A549 (cell line): ENCODE measurements at regions not wholly inside any gene's neighbourhood (a gene's known extent, or its start where the extent isn't known, plus 50 kb on each side); places are given as distances from the start of the nearest gene placed in this dataset.

Experiments
- CEBPB ChIP-seq, 2 experiments: fragments of >200 bp in 1 of 2; sonication (Bioruptor Twin) in 1 of 2; formaldehyde crosslinking in 1 of 2; IDR thresholded peaks; 2 replicates each; pipeline ENCODE4 v1.6.1; 2012 to 2016
- CHD2 ChIP-seq: fragments of 150-350 bp; IDR thresholded peaks from 2 replicates; pipeline ENCODE4 v1.6.1; 2014; ENCODE audit warnings: low read length; ENCODE audit not compliant: partially characterized antibody
- EP300 ChIP-seq, 2 experiments: fragments of >200 bp; sonication (Bioruptor Twin); formaldehyde crosslinking; IDR thresholded peaks; 2 replicates in 1 of 2; 3 replicates in 1 of 2; pipeline ENCODE4 v1.6.1; 2016 to 2017
- GATA3 ChIP-seq: IDR thresholded peaks from 2 replicates; pipeline ENCODE4 v1.6.1; 2012; ENCODE audit warnings: borderline replicate concordance
- NR3C1 ChIP-seq: fragments of >200 bp; sonication (Bioruptor Twin); formaldehyde crosslinking; IDR thresholded peaks from 3 replicates; pipeline ENCODE4 v1.6.1; 2017
- POLR2A ChIP-seq: IDR thresholded peaks from 2 replicates; pipeline ENCODE4 v1.6.1; 2012; ENCODE audit warnings: mild to moderate bottlenecking, low read length
- RAD21 ChIP-seq, 2 experiments: fragments of >200 bp in 1 of 2; sonication (Bioruptor Twin) in 1 of 2; formaldehyde crosslinking in 1 of 2; IDR thresholded peaks in 1 of 2; conservative IDR thresholded peaks in 1 of 2; 2 replicates in 1 of 2; 3 replicates in 1 of 2; pipeline ENCODE4 v1.6.1; 2012 to 2018; ENCODE audit warnings: inconsistent platforms in 1 of 2
- TF ChIP-seq, protein P1 (sequence below): fragments of >200 bp; sonication (Bioruptor Twin); formaldehyde crosslinking; IDR thresholded peaks from 3 replicates; pipeline ENCODE4 v1.5.1; 2016
- TF ChIP-seq, protein P2 (sequence below): fragments of 450-650 bp; IDR thresholded peaks from 2 replicates; pipeline ENCODE4 v1.6.1; 2014; ENCODE audit warnings: antibody characterized with exemption
- TF ChIP-seq, protein P3 (sequence below): fragments of 150-350 bp; IDR thresholded peaks from 2 replicates; pipeline ENCODE4 v1.6.1; 2014; ENCODE audit warnings: low read depth, mild to moderate bottlenecking, low read length

DNA sequence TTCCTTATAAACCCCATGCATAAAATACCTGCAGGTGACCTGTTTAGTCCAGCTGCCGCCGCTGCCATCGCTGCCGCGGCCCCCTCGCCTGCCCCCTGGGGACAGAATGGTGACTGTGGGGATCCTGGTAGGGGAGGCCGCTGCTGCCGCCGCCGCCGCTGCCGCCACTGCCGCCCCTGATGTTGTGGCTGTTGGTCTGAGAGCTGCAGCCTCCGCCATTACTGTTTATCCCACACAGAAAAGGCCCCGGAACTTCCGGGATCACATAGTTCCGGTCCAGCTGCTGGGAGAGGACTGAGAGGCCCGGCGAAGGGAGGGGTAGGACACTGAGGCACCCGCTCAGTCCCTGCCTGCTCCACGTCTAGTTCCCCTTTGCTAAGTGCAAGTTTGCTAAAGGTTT, 244.9 kb downstream of the C12orf50 start:
- TF ChIP-seq NR3C1 (no peak), CEBPB (IDR thresholded peaks at IDR 0.05) (no peak), POLR2A (no peak), EP300 (IDR thresholded peaks at IDR 0.05) (no peak), RAD21 (conservative IDR thresholded peaks at IDR 0.05 in 1 of 2, IDR thresholded peaks at IDR 0.05 in 1 of 2) (no peak), GATA3 (no peak), CHD2 (no peak)
- TF ChIP-seq, protein P1, sequence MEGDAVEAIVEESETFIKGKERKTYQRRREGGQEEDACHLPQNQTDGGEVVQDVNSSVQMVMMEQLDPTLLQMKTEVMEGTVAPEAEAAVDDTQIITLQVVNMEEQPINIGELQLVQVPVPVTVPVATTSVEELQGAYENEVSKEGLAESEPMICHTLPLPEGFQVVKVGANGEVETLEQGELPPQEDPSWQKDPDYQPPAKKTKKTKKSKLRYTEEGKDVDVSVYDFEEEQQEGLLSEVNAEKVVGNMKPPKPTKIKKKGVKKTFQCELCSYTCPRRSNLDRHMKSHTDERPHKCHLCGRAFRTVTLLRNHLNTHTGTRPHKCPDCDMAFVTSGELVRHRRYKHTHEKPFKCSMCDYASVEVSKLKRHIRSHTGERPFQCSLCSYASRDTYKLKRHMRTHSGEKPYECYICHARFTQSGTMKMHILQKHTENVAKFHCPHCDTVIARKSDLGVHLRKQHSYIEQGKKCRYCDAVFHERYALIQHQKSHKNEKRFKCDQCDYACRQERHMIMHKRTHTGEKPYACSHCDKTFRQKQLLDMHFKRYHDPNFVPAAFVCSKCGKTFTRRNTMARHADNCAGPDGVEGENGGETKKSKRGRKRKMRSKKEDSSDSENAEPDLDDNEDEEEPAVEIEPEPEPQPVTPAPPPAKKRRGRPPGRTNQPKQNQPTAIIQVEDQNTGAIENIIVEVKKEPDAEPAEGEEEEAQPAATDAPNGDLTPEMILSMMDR, result no peak
- TF ChIP-seq, protein P2, sequence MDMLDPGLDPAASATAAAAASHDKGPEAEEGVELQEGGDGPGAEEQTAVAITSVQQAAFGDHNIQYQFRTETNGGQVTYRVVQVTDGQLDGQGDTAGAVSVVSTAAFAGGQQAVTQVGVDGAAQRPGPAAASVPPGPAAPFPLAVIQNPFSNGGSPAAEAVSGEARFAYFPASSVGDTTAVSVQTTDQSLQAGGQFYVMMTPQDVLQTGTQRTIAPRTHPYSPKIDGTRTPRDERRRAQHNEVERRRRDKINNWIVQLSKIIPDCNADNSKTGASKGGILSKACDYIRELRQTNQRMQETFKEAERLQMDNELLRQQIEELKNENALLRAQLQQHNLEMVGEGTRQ, result no peak
- TF ChIP-seq, protein P3, sequence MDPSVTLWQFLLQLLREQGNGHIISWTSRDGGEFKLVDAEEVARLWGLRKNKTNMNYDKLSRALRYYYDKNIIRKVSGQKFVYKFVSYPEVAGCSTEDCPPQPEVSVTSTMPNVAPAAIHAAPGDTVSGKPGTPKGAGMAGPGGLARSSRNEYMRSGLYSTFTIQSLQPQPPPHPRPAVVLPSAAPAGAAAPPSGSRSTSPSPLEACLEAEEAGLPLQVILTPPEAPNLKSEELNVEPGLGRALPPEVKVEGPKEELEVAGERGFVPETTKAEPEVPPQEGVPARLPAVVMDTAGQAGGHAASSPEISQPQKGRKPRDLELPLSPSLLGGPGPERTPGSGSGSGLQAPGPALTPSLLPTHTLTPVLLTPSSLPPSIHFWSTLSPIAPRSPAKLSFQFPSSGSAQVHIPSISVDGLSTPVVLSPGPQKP, result no peak
